GM12875 (cell line): ENCODE measurements at regions not wholly inside any gene's neighbourhood (a gene's known extent, or its start where the extent isn't known, plus 50 kb on each side); places are given as distances from the start of the nearest gene placed in this dataset.

Experiments
- H3K4me3 ChIP-seq: one replicate; pipeline ENCODE4 v1.5.1; 2011; ENCODE audit warnings: low read depth, low read length, control low read depth
- CTCF ChIP-seq: IDR thresholded peaks from 2 replicates; pipeline ENCODE4 v1.5.1; 2011; ENCODE audit warnings: low read depth, mild to moderate bottlenecking, control low read depth, inconsistent platforms, low read length, moderate library complexity, borderline replicate concordance; ENCODE audit not compliant: insufficient read depth

- no peak for TF ChIP-seq CTCF
- H3K4me3 ChIP-seq = no peak overlapping the region
These were observed 69.9 kb upstream of the COMTD1 start for GRCh38 chr10:75305675-75306074.

- H3K4me3 ChIP-seq = no peak overlapping the region
- no peak for TF ChIP-seq CTCF
These were observed 69.1 kb upstream of the COMTD1 start for GRCh38 chr10:75304741-75305390.

GRCh38 chr10:75304313-75304712, 68.6 kb upstream of the COMTD1 start:
- no peak overlapping the region for H3K4me3 ChIP-seq
- no peak for TF ChIP-seq CTCF

GRCh38 chr10:75303045-75303777, 67.5 kb upstream of the COMTD1 start:
- TF ChIP-seq CTCF = no peak

GRCh38 chr10:75302029-75302428, 66.3 kb upstream of the COMTD1 start:
- TF ChIP-seq CTCF = no peak
- no peak overlapping the region for H3K4me3 ChIP-seq

More at GRCh38 chr10:75303045-75303777, 67.5 kb upstream of the COMTD1 start:
- H3K4me3 ChIP-seq = no peak overlapping the region

- no peak for TF ChIP-seq CTCF
- H3K4me3 ChIP-seq = no peak overlapping the region
These were observed 61.4 kb upstream of the COMTD1 start for GRCh38 chr10:75297021-75297599.
